ENCODE measurements at regions not wholly inside any gene's neighbourhood (a gene's known extent, or its start where the extent isn't known, plus 50 kb on each side); places are given as distances from the start of the nearest gene placed in this dataset.

GRCh38 chr17:5971969-5972368 is 98.2 kb upstream of the WSCD1 start:
- no peaks in the 10 kb centered on the region for H3K79me1 ChIP-seq (ENCODE audit: insufficient read depth, low read depth, low read length, poor library complexity, severe bottlenecking)
- Mint-ChIP-seq H3K36me3 (ENCODE audit: insufficient read depth in 1 of 3, low read depth in 3 of 3) (peaks cover 3 to 18% (median 8%) of the 10 kb centered on the region in 3 experiments; a peak in 5 of 7 replicates), H3K27me3 (ENCODE audit: low read depth) (peaks cover 2% of the 10 kb centered on the region), H3K27ac (no peak overlapping the region; a peak in 1 of 7 replicates), H3K4me3 (no peak overlapping the region), H3K9me3 (peaks cover 29 to 35% of the 10 kb centered on the region in 2 experiments), H3K4me1 (peaks cover 5 to 8% of the 10 kb centered on the region in 2 experiments; a peak in 2 of 4 replicates)
- no peak overlapping the region for H4K91ac ChIP-seq (ENCODE audit: insufficient read length, low read depth, low read length)
- no peak for TF ChIP-seq CTCF (conservative IDR thresholded peaks at IDR 0.05)
- no peak overlapping the region for H3K56ac ChIP-seq (ENCODE audit: insufficient read length, low read depth, low read length)
- H3K27me3 ChIP-seq (ENCODE audit: insufficient read depth, low read length): no peaks in the 10 kb centered on the region
- H3K9ac ChIP-seq (ENCODE audit: extremely low read depth, insufficient read length, low read length): no peak overlapping the region
- no peak overlapping the region for H3K4me2 ChIP-seq (ENCODE audit: insufficient read depth, insufficient read length, low read length)
- H2BK15ac ChIP-seq (ENCODE audit: low read depth, low read length): no peak overlapping the region
- no peak overlapping the region for H3K18ac ChIP-seq (ENCODE audit: insufficient read length, low read depth, low read length)
- H3K27ac ChIP-seq (ENCODE audit: insufficient read length, low read depth, low read length): no peak overlapping the region
- no peak overlapping the region for H2BK5ac ChIP-seq (ENCODE audit: insufficient read length, low read length)
- no peak overlapping the region for H2BK120ac ChIP-seq (ENCODE audit: low read depth, low read length, poor library complexity, severe bottlenecking)
- no peak overlapping the region for H3K4ac ChIP-seq (ENCODE audit: low read depth, low read length)
- H2AFZ ChIP-seq (ENCODE audit: low read length): no peak overlapping the region
- peaks cover 10% of the 10 kb centered on the region for H3K9me3 ChIP-seq (ENCODE audit: control insufficient read depth, low read depth, low read length)
- H3T11ph ChIP-seq (ENCODE audit: low read length): no peak overlapping the region
- no peaks in the 10 kb centered on the region for H3K79me2 ChIP-seq (ENCODE audit: insufficient read depth, low read length)
- no peak overlapping the region for H4K5ac ChIP-seq (ENCODE audit: insufficient read length, low read depth, low read length)
- DNase-seq: no peak
- H3K23ac ChIP-seq (ENCODE audit: insufficient read length, low read depth, low read length): no peak overlapping the region
- no peaks in the 10 kb centered on the region for H4K20me1 ChIP-seq (ENCODE audit: control insufficient read depth, insufficient read depth, insufficient read length)
- H2BK12ac ChIP-seq (ENCODE audit: insufficient read length, low read depth, low read length): no peak overlapping the region
- H3K23me2 ChIP-seq (ENCODE audit: insufficient read length, low read depth, low read length, poor library complexity, severe bottlenecking): no peaks in the 10 kb centered on the region
- H2AK5ac ChIP-seq (ENCODE audit: insufficient read length, low read length): no peak overlapping the region
- H2BK20ac ChIP-seq (ENCODE audit: low read depth, low read length, poor library complexity, severe bottlenecking): no peak overlapping the region
- WGBS (ENCODE audit: extremely low coverage, insufficient read length, low lambda C conversion rate): no CpG with 5 or more reads among the region's 1 CpG
- H3K14ac ChIP-seq (ENCODE audit: insufficient read depth, low read length): no peak overlapping the region
- no peak overlapping the region for H4K8ac ChIP-seq (replicated peaks; ENCODE audit: insufficient read length, low read depth, low read length)
- H3K4me1 ChIP-seq (ENCODE audit: insufficient read depth, low read length): no peaks in the 10 kb centered on the region
